Germinal center (tissue), 1 donor: ENCODE measurements at regions not wholly inside any gene's neighbourhood (a gene's known extent, or its start where the extent isn't known, plus 50 kb on each side); places are given as distances from the start of the nearest gene placed in this dataset.
"Not testable (repeated sequence)": the region's sequence is repeated elsewhere in the genome, so short reads cannot be mapped to it uniquely, and the experiment has no call there.

ENCODE experiments used
- DNase-seq: peaks from one replicate; pipeline ENCODE4 v3.0.0; 2012; ENCODE audit warnings: mixed read lengths, low spot score

GRCh38 chr3:79960594-79960993, 192.8 kb upstream of the ROBO1 start:
- no peak for DNase-seq

DNA sequence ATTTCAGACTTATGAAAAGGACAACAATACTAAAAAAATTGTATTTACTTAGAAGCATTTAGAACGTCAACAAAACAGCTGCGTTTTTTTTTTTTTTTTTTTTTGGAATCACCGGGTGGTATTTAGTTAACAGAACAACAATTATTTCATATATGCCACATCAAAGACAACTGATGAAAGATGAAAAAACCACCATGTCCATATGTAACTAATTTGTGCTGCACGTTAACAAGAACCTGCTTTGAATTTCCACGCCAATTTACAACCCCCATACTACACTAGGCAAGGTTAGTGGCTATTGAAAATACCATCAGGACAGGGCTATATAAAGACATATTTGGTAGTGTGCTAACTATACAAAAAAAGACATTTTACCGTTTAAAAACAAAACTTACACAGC, 189.3 kb upstream of the ROBO1 start:
- DNase-seq = no peak

DNA sequence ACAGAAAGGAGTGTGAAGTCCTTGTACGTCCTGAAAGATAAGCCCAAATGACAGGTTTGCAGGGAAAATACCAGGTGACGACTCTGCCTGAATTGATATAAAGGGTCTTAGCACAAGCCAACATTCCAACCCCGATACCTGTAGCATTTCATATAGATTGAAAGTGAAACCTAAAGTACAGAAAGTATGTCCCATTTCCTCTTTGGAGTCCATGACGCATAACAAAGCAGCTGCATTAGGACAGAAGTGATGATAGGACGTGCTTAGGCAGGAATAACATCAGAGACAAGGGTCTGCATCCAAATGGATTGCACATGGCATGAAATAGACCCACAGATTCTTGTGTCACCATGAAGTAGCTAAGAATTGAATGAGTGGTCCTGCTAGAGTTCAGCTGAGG, 187.0 kb upstream of the ROBO1 start:
- DNase-seq = no peak

GRCh38 chr3:79953591-79954101, 185.8 kb upstream of the ROBO1 start:
- no peak for DNase-seq

GRCh38 chr3:79951426-79951825, 183.6 kb upstream of the ROBO1 start:
- not testable (repeated sequence) for DNase-seq

DNA sequence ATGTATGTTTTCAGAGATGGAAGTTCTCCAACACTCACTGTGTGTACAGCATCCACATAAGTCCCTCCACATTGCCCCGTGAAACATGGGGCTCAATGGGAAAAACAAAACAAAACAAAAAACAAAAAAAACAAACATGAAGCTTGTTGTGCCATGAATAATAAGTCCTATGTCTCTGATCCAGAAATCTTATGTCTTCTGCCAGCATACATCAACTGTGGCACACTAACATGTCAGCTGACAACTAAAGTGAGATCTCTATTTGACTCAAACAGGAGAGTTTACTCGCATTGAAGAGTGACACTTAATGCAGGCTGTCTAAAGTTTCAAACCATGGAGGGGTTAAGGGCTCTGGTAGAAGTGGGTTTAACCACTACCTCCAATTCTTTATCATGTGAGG, 180.2 kb upstream of the ROBO1 start:
- DNase-seq = no peak

GRCh38 chr3:79947469-79947868, 179.7 kb upstream of the ROBO1 start:
- no peak for DNase-seq

DNA sequence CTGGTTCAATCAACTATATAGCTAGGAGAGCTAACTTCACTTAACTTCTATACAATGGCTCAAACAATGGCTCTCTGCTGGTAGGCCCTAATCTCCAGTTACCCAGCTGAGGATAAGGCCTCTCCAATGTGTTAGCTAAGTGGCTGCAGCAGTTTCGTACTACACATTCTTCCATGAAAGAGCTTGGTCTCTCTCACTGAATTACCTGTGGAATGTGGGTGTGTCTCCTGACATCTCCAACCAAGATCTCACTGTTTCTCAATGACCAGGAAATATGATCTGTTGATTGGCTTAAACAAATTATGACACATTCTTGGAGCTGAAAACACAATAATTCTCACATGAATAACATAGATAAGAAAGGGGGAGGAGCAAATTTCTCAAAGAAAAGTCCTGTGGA, 169.8 kb upstream of the ROBO1 start:
- no peak for DNase-seq

GRCh38 chr3:79930196-79930595, 162.4 kb upstream of the ROBO1 start:
- DNase-seq = no peak

- DNase-seq = no peak
Measured at GRCh38 chr3:79928687-79929408, 161.1 kb upstream of the ROBO1 start.

DNA sequence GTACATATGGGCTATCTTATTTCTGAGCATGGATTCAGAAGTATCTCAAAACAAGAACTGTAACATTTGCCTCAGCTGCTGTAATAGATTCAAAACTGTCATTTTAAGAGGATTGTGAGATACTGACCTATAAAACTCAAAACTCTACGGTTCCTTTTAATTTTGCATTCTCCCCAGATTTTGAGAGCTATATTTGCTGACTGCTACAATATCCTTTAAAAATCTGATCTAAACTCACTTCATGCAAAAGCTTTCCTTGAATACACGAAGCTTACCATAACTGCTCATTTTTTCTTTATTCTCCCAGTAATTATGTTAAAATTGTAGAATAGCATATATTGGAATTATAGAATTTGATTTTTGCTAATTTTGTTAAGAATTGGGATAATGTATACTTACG, 158.7 kb upstream of the ROBO1 start:
- DNase-seq = no peak

DNA sequence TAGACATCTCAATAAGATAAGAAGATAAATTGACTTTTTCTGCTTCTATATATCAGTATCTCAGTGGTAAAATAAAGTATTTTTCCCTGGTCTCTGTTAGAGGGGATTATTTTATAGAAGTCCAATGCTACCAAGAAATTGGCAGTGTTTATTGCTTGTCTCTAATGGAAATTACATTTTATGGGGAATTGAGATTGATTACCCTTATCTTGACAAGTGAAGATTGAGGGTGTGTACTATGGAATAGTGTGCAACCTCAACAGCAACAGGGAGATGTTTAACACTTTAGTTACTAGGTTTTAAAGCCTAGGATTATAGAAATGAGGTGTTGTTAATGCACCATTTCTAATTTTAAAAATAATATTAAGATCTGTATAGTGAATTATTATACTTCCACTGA, 154.8 kb upstream of the ROBO1 start:
- no peak for DNase-seq

DNA sequence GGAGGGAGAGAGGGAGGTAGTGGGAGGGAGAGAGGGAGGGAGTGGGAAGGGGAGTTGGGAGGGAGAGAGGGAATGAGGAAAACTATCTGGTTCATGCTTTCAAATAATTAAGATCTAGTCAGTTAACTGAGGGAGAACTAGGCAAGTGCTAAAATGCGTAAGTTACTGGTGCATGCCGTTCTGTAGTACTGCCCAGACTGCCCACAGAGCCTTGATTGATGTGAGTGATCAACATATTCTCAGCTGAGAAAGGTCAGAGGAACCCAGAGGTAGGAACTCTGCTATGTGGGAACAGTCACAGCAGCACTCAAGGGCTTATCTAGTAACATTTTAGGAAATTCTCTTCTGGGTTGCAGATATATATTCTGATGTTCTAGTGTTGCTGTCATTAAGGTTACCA, 149.8 kb upstream of the ROBO1 start:
- no peak for DNase-seq

DNA sequence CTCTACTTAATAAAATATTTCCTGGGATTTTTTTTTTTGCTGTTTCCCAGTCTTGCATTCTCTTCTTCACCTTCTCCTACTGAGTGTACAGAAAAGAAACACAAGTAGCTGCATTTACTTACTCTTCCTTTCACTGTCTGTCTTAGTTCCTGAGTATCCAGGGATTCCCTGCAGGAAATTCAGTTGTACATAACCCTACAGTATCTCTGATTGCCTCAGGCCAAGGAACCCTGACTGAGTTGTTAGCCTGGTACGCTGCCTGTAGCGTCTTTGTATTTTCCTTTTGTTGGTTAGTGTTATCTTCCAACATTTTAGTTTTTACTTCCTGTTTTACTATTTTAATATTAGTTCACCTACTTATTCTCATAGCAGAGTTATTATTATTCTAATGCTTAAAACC, 142.5 kb upstream of the ROBO1 start:
- DNase-seq = no peak

DNA sequence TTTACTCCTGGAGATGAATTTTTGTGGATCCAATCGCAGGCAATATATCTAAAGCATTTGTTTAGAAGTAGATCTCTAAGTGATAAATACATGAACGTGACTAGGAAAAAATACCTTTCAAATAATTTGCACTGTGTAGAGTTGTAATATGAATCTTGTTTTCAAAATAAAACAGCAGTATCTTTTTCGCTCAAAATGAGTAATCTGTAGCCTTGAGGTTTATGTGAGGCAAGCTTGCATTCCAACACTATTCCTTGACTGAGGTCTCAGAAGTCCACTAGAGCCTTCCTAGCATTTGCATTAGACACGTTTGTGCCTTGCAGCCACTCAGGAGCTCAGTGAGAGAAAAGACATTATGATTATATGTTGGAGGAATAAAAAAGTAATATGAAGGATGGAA, 138.3 kb upstream of the ROBO1 start:
- no peak for DNase-seq

GRCh38 chr3:79902151-79902550, 134.4 kb upstream of the ROBO1 start:
- DNase-seq = no peak

DNA sequence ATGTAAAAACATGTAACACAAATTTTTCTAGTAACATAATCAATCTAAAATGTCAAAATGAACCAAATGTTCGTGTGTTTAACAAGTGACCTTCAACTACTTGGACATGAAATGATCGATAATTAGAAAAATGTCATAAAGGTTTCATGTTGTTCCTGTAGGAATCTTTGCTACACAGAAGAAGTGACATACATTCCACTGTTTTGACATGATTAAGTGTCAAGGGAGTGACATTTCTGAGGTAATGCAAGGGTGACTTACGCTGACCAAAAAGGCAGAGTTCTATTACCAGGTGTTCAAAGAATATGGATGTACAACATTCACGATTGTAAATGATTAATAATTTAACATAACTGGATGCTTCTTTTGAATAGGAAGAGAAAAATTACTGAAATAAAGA, 131.1 kb upstream of the ROBO1 start:
- DNase-seq = no peak

DNA sequence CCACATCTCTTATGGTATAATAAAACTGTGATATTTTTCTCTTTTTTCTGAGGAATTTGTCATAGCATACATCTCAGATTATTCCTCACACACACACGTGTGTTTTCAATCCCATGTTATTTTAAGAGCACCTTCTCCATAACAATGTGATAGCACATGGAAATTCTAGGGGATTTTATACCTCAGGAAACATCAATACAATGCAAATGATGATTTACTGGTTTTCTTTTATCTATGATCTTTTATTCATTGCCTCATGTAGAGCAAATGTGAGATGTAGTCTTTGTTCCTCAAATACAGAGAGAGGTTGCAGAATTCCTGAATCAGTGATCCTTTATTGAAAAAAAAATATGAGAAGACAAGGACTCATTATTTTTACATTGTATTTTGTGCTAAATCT, 128.3 kb upstream of the ROBO1 start:
- no peak for DNase-seq

GRCh38 chr3:79887213-79887612, 119.4 kb upstream of the ROBO1 start:
- DNase-seq = no peak

GRCh38 chr3:79886204-79886603, 118.4 kb upstream of the ROBO1 start:
- DNase-seq = no peak

- DNase-seq = no peak
Measured at GRCh38 chr3:79885407-79885806, 117.6 kb upstream of the ROBO1 start.

DNA sequence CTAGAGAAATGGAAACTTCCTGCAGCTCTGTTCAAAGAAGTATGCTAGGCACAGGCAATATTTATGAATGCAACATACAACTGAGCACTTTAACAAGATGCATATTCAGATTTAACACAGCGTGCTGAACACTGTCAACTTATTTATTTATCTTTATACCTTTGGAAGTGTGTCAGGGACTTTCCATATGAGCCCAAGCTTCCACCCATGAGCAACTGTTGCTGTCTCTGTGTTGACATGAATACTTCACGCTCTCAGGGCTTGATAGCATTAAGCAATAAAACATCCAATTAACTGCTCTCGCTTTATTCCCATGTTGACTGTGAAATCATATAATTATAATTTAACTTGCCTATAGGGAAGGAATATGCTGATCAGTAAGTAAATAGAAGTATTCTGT, 116.6 kb upstream of the ROBO1 start:
- DNase-seq = no peak

GRCh38 chr3:79881431-79881830, 113.6 kb upstream of the ROBO1 start:
- no peak for DNase-seq

DNA sequence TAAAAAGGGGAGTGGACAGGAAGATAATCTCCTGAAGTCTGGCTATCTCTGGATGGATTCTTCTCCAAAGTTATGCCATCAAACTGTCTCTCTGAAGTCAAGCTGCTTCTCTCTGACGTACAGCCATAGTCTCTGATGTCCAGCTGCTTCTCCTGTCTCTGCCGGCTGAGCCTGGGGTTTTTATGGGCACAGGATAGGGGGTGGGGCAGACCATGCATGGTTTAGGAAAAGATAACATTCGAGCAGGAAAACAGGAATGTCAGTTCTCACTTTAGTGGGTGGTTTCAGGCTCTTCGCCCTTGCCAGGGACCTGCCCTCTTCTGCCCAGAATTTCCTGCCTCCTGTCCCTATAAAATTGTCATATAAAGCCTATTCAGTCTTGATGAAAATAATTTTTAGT, 110.9 kb upstream of the ROBO1 start:
- no peak for DNase-seq
